KOPT-K1 (cell line): ENCODE measurements at regions not wholly inside any gene's neighbourhood (a gene's known extent, or its start where the extent isn't known, plus 50 kb on each side); places are given as distances from the start of the nearest gene placed in this dataset.

ENCODE experiments used
- H3K27ac ChIP-seq: fragments of 200-600 bp; sonication (generic); 2 replicates; pipeline ENCODE4 v1.5.1; 2016; ENCODE audit warnings: antibody characterized with exemption, mild to moderate bottlenecking, low read depth, low read length; ENCODE audit not compliant: poor library complexity, severe bottlenecking
- H3K36me3 ChIP-seq: fragments of 200-600 bp; sonication (generic); 2 replicates; pipeline ENCODE4 v1.5.1; 2017; ENCODE audit warnings: antibody characterized with exemption, mild to moderate bottlenecking, low read length, moderate library complexity; ENCODE audit not compliant: insufficient read depth
- H3K9me3 ChIP-seq: fragments of 200-600 bp; sonication (generic); 2 replicates; pipeline ENCODE4 v1.5.1; 2017; ENCODE audit warnings: antibody characterized with exemption, low read length, mild to moderate bottlenecking; ENCODE audit not compliant: insufficient read depth, poor library complexity, severe bottlenecking

DNA sequence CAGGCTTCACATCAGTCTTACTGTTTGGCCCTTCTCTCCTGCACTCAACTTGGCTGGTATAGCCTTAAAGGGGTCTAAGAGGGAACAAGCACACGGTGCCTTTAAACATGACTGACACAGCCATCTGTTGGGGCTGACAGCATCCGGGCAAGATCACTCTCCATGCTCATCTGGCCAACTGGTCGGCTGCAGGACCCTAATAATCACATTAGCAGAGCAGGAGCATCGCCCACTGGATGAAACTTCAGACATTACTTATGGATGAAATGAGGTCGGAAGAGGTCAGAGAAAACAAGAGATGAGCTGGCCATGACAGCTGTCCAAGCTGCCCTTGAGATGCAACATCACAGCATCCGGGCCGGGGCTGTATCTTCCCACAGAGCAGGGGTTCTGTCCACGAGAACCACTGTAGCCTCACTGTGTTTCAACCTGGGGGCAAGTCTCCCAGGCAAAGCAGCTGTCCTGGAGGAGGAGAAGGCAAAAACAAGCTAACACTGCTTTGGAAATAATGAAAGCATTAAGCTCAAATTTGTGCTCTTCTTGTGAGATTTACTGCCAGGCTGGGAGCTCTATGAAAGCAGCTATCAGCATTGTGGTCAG is 94.4 kb upstream of the TTC29 start:
- Histone ChIP-seq H3K27ac (no peak overlapping the region), H3K36me3 (no peaks in the 10 kb centered on the region), H3K9me3 (no peaks in the 10 kb centered on the region)

GRCh38 chr4:147040874-147041273 is 95.2 kb upstream of the TTC29 start:
- Histone ChIP-seq H3K36me3 (no peaks in the 10 kb centered on the region), H3K27ac (no peak overlapping the region), H3K9me3 (no peaks in the 10 kb centered on the region)

- H3K9me3 ChIP-seq: no peaks in the 10 kb centered on the region
- H3K27ac ChIP-seq: no peak overlapping the region
- H3K36me3 ChIP-seq: no peaks in the 10 kb centered on the region
Observed at GRCh38 chr4:147041376-147041775, 95.7 kb upstream of the TTC29 start.

GRCh38 chr4:147042046-147042445 is 96.4 kb upstream of the TTC29 start:
- Histone ChIP-seq H3K36me3 (no peaks in the 10 kb centered on the region), H3K27ac (no peak overlapping the region), H3K9me3 (no peaks in the 10 kb centered on the region)

GRCh38 chr4:147044241-147044640 is 98.6 kb upstream of the TTC29 start:
- no peaks in the 10 kb centered on the region for H3K36me3 ChIP-seq
- no peak overlapping the region for H3K27ac ChIP-seq

GRCh38 chr4:147049946-147050345 is 104.3 kb upstream of the TTC29 start:
- Histone ChIP-seq H3K36me3 (no peaks in the 10 kb centered on the region), H3K27ac (no peak overlapping the region), H3K9me3 (no peaks in the 10 kb centered on the region)

More at GRCh38 chr4:147044241-147044640, 98.6 kb upstream of the TTC29 start:
- no peaks in the 10 kb centered on the region for H3K9me3 ChIP-seq

DNA sequence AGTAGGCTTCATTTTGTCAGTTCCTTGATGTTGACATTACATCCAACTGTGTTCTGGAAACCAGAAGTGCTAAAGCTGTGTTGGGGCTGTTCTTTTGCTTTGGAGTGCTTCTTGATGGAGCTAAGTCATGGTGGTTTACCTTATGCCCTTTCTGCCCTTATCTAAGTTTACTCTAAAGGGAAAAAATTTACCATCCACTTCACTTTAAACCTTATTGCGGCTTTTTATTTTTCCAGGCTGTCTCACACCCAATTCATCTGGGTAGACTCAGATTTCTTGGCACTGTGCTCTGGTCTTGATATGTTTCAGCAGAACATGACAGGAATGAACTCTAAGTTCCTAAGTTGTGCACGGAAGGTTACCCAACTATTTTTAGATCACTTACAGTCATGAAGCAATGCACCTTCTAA is 104.7 kb upstream of the TTC29 start:
- Histone ChIP-seq H3K27ac (no peak overlapping the region), H3K9me3 (no peaks in the 10 kb centered on the region), H3K36me3 (no peaks in the 10 kb centered on the region)

GRCh38 chr4:147052361-147052760 is 106.7 kb upstream of the TTC29 start:
- no peaks in the 10 kb centered on the region for H3K9me3 ChIP-seq
- H3K27ac ChIP-seq: no peak overlapping the region
- no peaks in the 10 kb centered on the region for H3K36me3 ChIP-seq

GRCh38 chr4:147054228-147054872 is 108.7 kb upstream of the TTC29 start:
- no peak overlapping the region for H3K27ac ChIP-seq
- no peaks in the 10 kb centered on the region for H3K9me3 ChIP-seq
- no peaks in the 10 kb centered on the region for H3K36me3 ChIP-seq

GRCh38 chr4:147056940-147057610 is 111.4 kb upstream of the TTC29 start:
- Histone ChIP-seq H3K9me3 (no peaks in the 10 kb centered on the region), H3K36me3 (no peaks in the 10 kb centered on the region), H3K27ac (peak overlapping the region; percentile 46)

DNA sequence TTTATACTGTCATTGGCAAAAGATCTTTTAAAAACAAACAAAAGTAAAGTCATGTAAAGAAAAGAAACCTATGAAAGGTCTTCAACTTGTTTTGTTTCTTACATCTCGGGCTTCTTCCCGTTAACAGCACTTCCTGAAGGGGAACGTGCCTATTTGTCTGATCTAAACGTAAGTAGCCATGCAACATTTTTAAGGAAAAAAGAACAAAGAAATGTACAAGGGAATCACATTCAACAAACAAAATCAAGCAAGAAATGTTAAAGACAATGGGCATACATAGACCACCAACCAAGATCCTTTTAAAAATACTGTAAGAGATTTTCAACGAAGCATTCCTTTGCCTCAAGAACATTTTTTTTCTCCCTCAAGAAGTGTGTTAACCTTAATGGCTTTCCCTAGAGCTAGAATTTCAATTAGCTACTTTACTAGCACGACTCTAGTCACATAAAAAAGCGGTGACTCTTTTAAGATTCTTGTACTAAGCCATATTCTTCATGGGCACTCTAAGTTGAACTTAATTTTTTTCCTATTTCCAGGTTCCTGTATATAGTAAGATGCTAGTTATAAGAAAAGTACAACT is 112.0 kb upstream of the TTC29 start:
- Histone ChIP-seq H3K36me3 (no peaks in the 10 kb centered on the region), H3K9me3 (no peaks in the 10 kb centered on the region), H3K27ac (peak overlapping the region; percentile 46)

- Histone ChIP-seq H3K27ac (no peak overlapping the region), H3K36me3 (no peaks in the 10 kb centered on the region), H3K9me3 (no peaks in the 10 kb centered on the region)
Observed at GRCh38 chr4:147059064-147059731, 113.5 kb upstream of the TTC29 start.

GRCh38 chr4:147060151-147060931 is 114.7 kb upstream of the TTC29 start:
- no peaks in the 10 kb centered on the region for H3K36me3 ChIP-seq
- no peaks in the 10 kb centered on the region for H3K9me3 ChIP-seq
- no peak overlapping the region for H3K27ac ChIP-seq

- H3K36me3 ChIP-seq: no peaks in the 10 kb centered on the region
- no peak overlapping the region for H3K27ac ChIP-seq
- H3K9me3 ChIP-seq: no peaks in the 10 kb centered on the region
Observed at GRCh38 chr4:147064856-147065255, 119.2 kb upstream of the TTC29 start.
